Calu3 (cell line): ENCODE measurements at regions not wholly inside any gene's neighbourhood (a gene's known extent, or its start where the extent isn't known, plus 50 kb on each side); places are given as distances from the start of the nearest gene placed in this dataset.

Experiments
- BruUV-seq: library from RNA; stranded (reverse); fragments of 400-500 nt; replicated peaks from 2 replicates; lab custom pipeline; 2021; lab: Mats Ljungman, UMichigan
- CTCF ChIA-PET: fragments of 300-600 bp; sonication (Branson Sonifier 250); formaldehyde crosslinking; loops from one replicate; lab custom pipeline; 2022; ENCODE audit warnings: antibody characterized with exemption; lab: Charles Lee
- DNase-seq: peaks from one replicate; pipeline ENCODE4 v3.0.0; 2022
- H3K27ac Mint-ChIP-seq: one replicate; pipeline ENCODE4 v1.8.0; 2022; ENCODE audit warnings: mixed read lengths; ENCODE audit not compliant: unreplicated experiment
- H3K27me3 Mint-ChIP-seq: one replicate; pipeline ENCODE4 v1.8.0; 2022; ENCODE audit warnings: mixed read lengths; ENCODE audit not compliant: unreplicated experiment
- H3K36me3 Mint-ChIP-seq: one replicate; pipeline ENCODE4 v1.8.0; 2022; ENCODE audit warnings: mild to moderate bottlenecking, moderate library complexity, mixed read lengths; ENCODE audit not compliant: insufficient read depth, unreplicated experiment
- H3K4me1 Mint-ChIP-seq: one replicate; pipeline ENCODE4 v1.8.0; 2022; ENCODE audit warnings: mild to moderate bottlenecking, low read depth, mixed read lengths; ENCODE audit not compliant: unreplicated experiment
- H3K4me3 Mint-ChIP-seq: one replicate; pipeline ENCODE4 v1.8.0; 2022; ENCODE audit warnings: mild to moderate bottlenecking, low read depth, moderate library complexity, mixed read lengths; ENCODE audit not compliant: unreplicated experiment
- H3K9me3 Mint-ChIP-seq: one replicate; pipeline ENCODE4 v1.8.0; 2022; ENCODE audit warnings: low read depth, mixed read lengths; ENCODE audit not compliant: unreplicated experiment
- intact Hi-C: fragments of 100-400 bp; cut with micrococcal nuclease; formaldehyde crosslinking; loops from one replicate; pipeline ENCODE4 v1.10.0; 2022; ENCODE audit not compliant: unreplicated experiment
- TF ChIP-seq, protein P1 (sequence below): fragments of 200-600 bp; IDR thresholded peaks from one replicate; pipeline ENCODE4 v1.8.0; 2022; ENCODE audit warnings: antibody characterized with exemption; ENCODE audit not compliant: unreplicated experiment

- intact Hi-C loops, result no loop called here
- no peaks in the 10 kb centered on the region for H3K36me3 Mint-ChIP-seq
- peaks cover 20% of the 10 kb centered on the region for H3K27me3 Mint-ChIP-seq
- TF ChIP-seq, protein P1, sequence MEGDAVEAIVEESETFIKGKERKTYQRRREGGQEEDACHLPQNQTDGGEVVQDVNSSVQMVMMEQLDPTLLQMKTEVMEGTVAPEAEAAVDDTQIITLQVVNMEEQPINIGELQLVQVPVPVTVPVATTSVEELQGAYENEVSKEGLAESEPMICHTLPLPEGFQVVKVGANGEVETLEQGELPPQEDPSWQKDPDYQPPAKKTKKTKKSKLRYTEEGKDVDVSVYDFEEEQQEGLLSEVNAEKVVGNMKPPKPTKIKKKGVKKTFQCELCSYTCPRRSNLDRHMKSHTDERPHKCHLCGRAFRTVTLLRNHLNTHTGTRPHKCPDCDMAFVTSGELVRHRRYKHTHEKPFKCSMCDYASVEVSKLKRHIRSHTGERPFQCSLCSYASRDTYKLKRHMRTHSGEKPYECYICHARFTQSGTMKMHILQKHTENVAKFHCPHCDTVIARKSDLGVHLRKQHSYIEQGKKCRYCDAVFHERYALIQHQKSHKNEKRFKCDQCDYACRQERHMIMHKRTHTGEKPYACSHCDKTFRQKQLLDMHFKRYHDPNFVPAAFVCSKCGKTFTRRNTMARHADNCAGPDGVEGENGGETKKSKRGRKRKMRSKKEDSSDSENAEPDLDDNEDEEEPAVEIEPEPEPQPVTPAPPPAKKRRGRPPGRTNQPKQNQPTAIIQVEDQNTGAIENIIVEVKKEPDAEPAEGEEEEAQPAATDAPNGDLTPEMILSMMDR, result no peak
- CTCF ChIA-PET, result no interaction called here
- no peaks in the 10 kb centered on the region for H3K4me1 Mint-ChIP-seq
- no peak overlapping the region for H3K4me3 Mint-ChIP-seq
- no peak overlapping the region for H3K27ac Mint-ChIP-seq
- BruUV-seq, result no TSS peak
- no peaks in the 10 kb centered on the region for H3K9me3 Mint-ChIP-seq
- DNase-seq, result no peak
Observed at GRCh38 chr1:213573648-213574009, 414.1 kb upstream of the PROX1 start.

DNA sequence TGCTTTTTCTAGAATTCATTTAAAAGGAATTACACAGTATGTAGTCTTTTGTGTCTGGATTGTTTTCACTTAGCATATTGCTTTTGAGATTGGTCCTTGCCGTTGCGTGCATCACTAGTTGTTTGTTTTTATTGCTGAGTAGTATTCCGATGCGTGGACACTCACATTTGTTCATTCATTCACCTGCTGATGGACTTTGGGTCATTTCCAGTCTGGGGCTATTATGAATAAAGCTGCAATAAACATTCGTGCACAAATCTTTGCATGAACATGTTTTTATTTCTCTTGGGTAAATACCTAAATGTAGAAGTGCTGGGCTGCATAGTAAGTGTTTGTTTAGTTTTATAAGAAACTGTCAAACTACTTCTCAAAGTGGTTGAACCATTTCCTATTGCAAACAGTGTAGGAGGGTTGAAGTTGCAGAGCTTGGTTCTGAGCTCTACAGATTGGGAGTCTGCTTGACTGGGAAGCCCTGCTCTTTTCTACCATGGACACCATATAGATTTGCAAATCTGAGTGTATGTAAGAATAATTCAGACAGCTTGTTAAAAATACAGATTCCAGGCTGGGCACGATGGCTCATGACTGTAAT lies 404.7 kb upstream of the PROX1 start:
- no peaks in the 10 kb centered on the region for H3K36me3 Mint-ChIP-seq
- intact Hi-C loops, result no loop called here
- no peaks in the 10 kb centered on the region for H3K4me1 Mint-ChIP-seq
- no peak overlapping the region for H3K27ac Mint-ChIP-seq
- H3K9me3 Mint-ChIP-seq, result no peaks in the 10 kb centered on the region
- peaks cover 30% of the 10 kb centered on the region for H3K27me3 Mint-ChIP-seq
- no peak overlapping the region for H3K4me3 Mint-ChIP-seq
- TF ChIP-seq, protein P1, result no peak
- CTCF ChIA-PET, result interaction anchor here (1.0 kb wide), 1 partner anchor 16 kb away, joined by 5 read pairs; no protein-coding TSS in a partner anchor
- BruUV-seq, result no TSS peak
- no peak for DNase-seq

DNA sequence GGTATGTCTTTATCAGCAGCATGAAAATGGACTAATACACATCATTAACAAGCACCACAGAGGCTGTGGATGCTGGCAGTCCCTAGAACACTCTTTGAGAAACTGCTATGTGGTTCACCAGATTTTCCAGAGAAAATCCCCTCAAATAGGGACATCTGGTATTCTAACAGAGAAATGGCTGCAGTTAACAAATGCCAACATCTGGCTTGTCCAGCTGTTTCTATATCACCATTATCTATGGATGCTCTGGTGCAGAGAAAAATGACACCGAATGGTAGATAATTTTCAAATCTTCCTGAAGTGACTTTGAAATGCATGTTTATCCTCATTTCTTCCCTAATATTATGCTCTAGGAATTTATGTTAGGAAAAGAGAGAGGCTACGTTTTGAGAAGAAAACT lies 403.5 kb upstream of the PROX1 start:
- Mint-ChIP-seq H3K4me1 (no peaks in the 10 kb centered on the region), H3K27me3 (peaks cover 29% of the 10 kb centered on the region), H3K36me3 (no peaks in the 10 kb centered on the region), H3K27ac (no peak overlapping the region), H3K4me3 (no peak overlapping the region), H3K9me3 (no peaks in the 10 kb centered on the region)
- TF ChIP-seq, protein P1, result no peak
- no peak for DNase-seq
- CTCF ChIA-PET, result no interaction called here
- intact Hi-C loops, result no loop called here
- BruUV-seq, result no TSS peak

DNA sequence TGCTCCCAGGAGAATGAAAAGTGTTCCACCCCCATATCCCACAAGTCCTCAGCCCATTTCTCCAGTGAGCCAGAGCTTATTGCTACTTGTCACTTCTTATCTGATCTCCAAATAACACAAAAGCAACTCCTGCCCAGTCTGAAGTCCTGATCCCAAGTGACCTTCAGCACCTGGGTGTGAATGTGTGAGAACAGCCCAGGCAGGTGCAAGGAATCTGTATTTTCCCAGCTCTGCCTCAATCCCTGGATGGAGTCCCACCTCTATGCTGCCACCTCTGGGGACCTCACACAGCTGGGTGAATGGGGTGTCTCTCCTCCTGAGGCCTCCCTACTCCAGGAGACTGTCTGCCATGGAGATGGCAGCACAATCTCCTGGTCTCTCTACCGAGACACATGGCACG lies 402.4 kb upstream of the PROX1 start:
- DNase-seq, result no peak
- no peaks in the 10 kb centered on the region for H3K4me1 Mint-ChIP-seq
- no peaks in the 10 kb centered on the region for H3K36me3 Mint-ChIP-seq
- no peak overlapping the region for H3K4me3 Mint-ChIP-seq
- H3K27ac Mint-ChIP-seq, result no peak overlapping the region
- peaks cover 17% of the 10 kb centered on the region for H3K27me3 Mint-ChIP-seq
- intact Hi-C loops, result no loop called here
- no peaks in the 10 kb centered on the region for H3K9me3 Mint-ChIP-seq
- TF ChIP-seq, protein P1, result no peak
- no TSS peak for BruUV-seq
- CTCF ChIA-PET, result no interaction called here
